ENCODE measurements at regions not wholly inside any gene's neighbourhood (a gene's known extent, or its start where the extent isn't known, plus 50 kb on each side); places are given as distances from the start of the nearest gene placed in this dataset.
"Not testable (repeated sequence)": the region's sequence is repeated elsewhere in the genome, so short reads cannot be mapped to it uniquely, and the experiment has no call there.

DNA sequence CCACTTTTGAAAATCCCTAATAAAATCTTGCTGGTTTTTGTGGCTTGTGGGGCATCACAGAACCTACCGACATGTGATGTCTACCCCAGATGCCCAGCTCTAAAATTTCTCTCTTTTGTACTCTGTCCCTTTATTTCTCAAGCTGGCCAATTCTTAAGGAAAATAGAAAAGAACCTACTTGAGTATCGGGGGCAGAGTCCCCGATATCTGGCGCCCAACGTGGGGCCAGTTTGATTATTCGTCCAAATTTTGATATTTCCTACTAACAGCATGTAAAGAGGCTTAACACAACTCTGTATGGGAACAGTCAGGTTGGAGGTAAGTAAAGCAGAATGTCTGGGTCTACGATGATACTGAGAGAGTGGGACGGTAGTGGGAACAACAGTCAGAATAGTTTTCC, 810.6 kb downstream of the SLC6A15 start:
- not testable (repeated sequence) for TF ChIP-seq POLR2A (IDR thresholded peaks at IDR 0.05; ENCODE audit: low read depth, low read length); TAF1 (IDR thresholded peaks at IDR 0.05; ENCODE audit: borderline replicate concordance, low read depth, low read length); POLR2AphosphoS5 (IDR thresholded peaks at IDR 0.05; ENCODE audit: low read depth, low read length)
